ENCODE measurements at regions not wholly inside any gene's neighbourhood (a gene's known extent, or its start where the extent isn't known, plus 50 kb on each side); places are given as distances from the start of the nearest gene placed in this dataset.

DNA sequence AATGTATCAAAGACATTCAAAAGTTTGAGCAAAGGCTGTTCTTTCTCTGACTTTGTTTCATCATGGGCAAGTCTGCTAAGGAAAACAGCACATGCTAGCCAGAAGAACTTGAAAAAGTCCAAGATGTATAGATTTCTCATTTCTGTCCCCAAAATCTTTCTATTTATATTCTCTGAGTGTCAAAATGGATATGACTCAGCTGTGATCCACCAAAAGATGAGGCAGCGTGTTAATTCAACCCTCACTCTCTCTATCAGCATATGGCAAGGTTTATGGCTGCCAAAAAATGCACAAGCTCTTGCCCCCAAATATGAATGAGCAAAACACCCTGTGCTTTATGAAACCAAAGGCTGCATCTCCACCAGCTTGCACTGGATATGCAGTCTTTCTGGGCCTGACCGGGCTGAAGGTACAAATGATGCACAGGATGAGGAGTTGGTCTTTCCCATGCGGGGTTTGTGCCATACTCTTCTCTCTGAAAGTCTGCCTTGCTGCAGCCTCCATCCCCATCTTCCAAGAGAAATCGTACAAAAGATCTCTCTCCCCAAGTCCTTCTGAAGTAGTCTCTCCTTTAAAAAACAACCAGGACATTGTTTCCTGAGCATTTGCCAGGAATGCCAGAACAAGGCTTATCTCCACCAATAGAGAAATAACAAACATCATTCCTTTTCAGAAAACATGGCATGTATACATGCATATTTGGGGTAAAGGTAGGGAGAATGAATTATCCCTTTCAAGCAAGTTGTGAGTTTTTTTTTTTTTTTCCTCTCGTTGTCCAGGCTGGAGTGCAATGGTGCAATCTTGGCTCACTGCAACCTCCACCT is 203.4 kb downstream of the TMX1 start:
- TF ChIP-seq, protein P1, sequence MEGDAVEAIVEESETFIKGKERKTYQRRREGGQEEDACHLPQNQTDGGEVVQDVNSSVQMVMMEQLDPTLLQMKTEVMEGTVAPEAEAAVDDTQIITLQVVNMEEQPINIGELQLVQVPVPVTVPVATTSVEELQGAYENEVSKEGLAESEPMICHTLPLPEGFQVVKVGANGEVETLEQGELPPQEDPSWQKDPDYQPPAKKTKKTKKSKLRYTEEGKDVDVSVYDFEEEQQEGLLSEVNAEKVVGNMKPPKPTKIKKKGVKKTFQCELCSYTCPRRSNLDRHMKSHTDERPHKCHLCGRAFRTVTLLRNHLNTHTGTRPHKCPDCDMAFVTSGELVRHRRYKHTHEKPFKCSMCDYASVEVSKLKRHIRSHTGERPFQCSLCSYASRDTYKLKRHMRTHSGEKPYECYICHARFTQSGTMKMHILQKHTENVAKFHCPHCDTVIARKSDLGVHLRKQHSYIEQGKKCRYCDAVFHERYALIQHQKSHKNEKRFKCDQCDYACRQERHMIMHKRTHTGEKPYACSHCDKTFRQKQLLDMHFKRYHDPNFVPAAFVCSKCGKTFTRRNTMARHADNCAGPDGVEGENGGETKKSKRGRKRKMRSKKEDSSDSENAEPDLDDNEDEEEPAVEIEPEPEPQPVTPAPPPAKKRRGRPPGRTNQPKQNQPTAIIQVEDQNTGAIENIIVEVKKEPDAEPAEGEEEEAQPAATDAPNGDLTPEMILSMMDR (IDR thresholded peaks at IDR 0.05): no peak
- TF ChIP-seq POLR2AphosphoS5 (IDR thresholded peaks at IDR 0.05) (no peak), POLR2A (IDR thresholded peaks at IDR 0.05) (no peak), EP300 (IDR thresholded peaks at IDR 0.05) (no peak)
